HepG2 (cell line): ENCODE measurements at regions not wholly inside any gene's neighbourhood (a gene's known extent, or its start where the extent isn't known, plus 50 kb on each side); places are given as distances from the start of the nearest gene placed in this dataset.

Source experiments
- CREB1 ChIP-seq, 2 experiments: fragments of 450-650 bp in 1 of 2; IDR thresholded peaks; 2 replicates each; pipeline ENCODE4 v1.6.1; 2016 to 2017; ENCODE audit warnings: control low read depth in 1 of 2, mild to moderate bottlenecking in 1 of 2, missing compliant biosample characterization in 1 of 2, missing genetic modification characterization in 1 of 2
- ELF1 ChIP-seq: sonication (generic); formaldehyde crosslinking; IDR thresholded peaks from 2 replicates; pipeline ENCODE4 v1.4.0; 2020; ENCODE audit warnings: missing genetic modification reagents
- ERF ChIP-seq: IDR thresholded peaks from 2 replicates; pipeline ENCODE4 v1.6.1; 2018; ENCODE audit warnings: missing biosample characterization, missing genetic modification reagents
- HDAC1 ChIP-seq: sonication (generic); formaldehyde crosslinking; IDR thresholded peaks from 2 replicates; pipeline ENCODE4 v1.5.1; 2020; ENCODE audit warnings: mild to moderate bottlenecking, missing genetic modification reagents
- HMG20A ChIP-seq: IDR thresholded peaks from 2 replicates; pipeline ENCODE4 v1.6.1; 2016; ENCODE audit warnings: borderline replicate concordance
- MEIS1 ChIP-seq: sonication (generic); formaldehyde crosslinking; IDR thresholded peaks from 2 replicates; pipeline ENCODE4 v1.9.0; 2021; ENCODE audit warnings: mild to moderate bottlenecking, missing genetic modification reagents, moderate library complexity, borderline replicate concordance
- NCOR1 ChIP-seq: fragments of 200-600 bp; sonication (generic); IDR thresholded peaks from 2 replicates; pipeline ENCODE4 v1.7.0; 2017; ENCODE audit warnings: antibody characterized with exemption, low read length, borderline replicate concordance
- SAP130 ChIP-seq: IDR thresholded peaks from 2 replicates; pipeline ENCODE4 v1.6.1; 2016; ENCODE audit warnings: low read depth
- ZNF331 ChIP-seq: sonication (generic); formaldehyde crosslinking; IDR thresholded peaks from 2 replicates; pipeline ENCODE4 v1.4.0; 2020; ENCODE audit warnings: missing genetic modification reagents
- ZNF614 ChIP-seq: IDR thresholded peaks from 2 replicates; pipeline ENCODE4 v1.6.1; 2018; ENCODE audit warnings: missing biosample characterization, missing genetic modification reagents, inconsistent platforms, borderline replicate concordance
- TF ChIP-seq, protein P1 (sequence below): sonication (generic); formaldehyde crosslinking; IDR thresholded peaks from 2 replicates; pipeline ENCODE4 v1.5.0; 2020; ENCODE audit warnings: missing genetic modification reagents
- TF ChIP-seq, protein P2 (sequence below): IDR thresholded peaks from 2 replicates; pipeline ENCODE4 v1.6.1; 2016
- TF ChIP-seq, protein P3 (sequence below): sonication (generic); formaldehyde crosslinking; IDR thresholded peaks from 2 replicates; pipeline ENCODE4 v1.8.0; 2022; ENCODE audit warnings: missing genetic modification reagents, mild to moderate bottlenecking, moderate library complexity, borderline replicate concordance
- TF ChIP-seq, protein P4 (sequence below): sonication (generic); formaldehyde crosslinking; IDR thresholded peaks from 2 replicates; pipeline ENCODE4 v1.4.0; 2020; ENCODE audit warnings: missing genetic modification reagents, borderline replicate concordance
- TF ChIP-seq, protein P5 (sequence below): sonication (generic); formaldehyde crosslinking; IDR thresholded peaks from 2 replicates; pipeline ENCODE4 v1.5.1; 2020; ENCODE audit warnings: mild to moderate bottlenecking, missing genetic modification reagents, borderline replicate concordance

DNA sequence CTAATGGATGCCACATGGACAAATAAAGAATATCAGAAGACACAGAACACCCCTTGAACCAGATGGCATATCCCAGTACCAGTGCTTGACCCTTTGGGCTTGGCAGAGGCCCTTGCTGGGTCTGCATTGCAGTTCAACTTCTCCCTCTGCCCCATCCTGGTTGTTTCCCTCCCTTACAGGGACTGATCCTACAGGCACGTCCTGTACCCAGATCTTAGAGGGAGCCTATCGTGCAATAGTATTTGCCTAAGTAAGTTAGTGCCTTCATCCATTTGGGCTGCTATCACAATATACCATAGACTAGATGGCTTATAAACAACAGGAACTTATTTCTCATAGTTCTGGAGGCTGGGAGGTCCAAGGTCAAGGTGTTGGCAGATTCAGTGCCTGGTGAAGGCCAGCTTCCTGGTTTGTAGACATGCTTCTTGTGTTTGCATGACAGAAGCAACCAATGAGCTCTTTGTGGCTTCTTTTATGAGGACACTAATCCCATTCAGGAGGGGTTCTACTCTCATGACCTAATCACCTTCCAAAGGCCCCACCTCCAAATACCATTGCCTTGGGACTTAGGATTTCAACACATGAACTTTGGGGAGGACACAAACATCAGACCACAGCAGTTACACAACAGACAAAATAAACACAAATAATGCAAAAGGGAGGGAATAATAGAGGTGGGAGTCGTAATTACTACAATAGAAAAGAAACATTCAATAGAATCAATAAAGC is 146.5 kb upstream of the MSX1 start (continued):
- TF ChIP-seq ERF (CRISPR knock-in tag), result 0 out of 2 replicates have a peak, but pooled peaks have one; percentile 36
- TF ChIP-seq SAP130, result peak; percentile 44
- 0 out of 2 replicates have a peak, but pooled peaks have one; percentile 16 for TF ChIP-seq HDAC1 (CRISPR knock-in tag)
- no peak for TF ChIP-seq CREB1 (IDR thresholded peaks at IDR 0.05)
- peak; percentile 65; the same call in 1 of the 2 replicates for TF ChIP-seq CREB1 (CRISPR knock-in tag; IDR thresholded peaks at IDR 0.05)
- TF ChIP-seq, protein P1, sequence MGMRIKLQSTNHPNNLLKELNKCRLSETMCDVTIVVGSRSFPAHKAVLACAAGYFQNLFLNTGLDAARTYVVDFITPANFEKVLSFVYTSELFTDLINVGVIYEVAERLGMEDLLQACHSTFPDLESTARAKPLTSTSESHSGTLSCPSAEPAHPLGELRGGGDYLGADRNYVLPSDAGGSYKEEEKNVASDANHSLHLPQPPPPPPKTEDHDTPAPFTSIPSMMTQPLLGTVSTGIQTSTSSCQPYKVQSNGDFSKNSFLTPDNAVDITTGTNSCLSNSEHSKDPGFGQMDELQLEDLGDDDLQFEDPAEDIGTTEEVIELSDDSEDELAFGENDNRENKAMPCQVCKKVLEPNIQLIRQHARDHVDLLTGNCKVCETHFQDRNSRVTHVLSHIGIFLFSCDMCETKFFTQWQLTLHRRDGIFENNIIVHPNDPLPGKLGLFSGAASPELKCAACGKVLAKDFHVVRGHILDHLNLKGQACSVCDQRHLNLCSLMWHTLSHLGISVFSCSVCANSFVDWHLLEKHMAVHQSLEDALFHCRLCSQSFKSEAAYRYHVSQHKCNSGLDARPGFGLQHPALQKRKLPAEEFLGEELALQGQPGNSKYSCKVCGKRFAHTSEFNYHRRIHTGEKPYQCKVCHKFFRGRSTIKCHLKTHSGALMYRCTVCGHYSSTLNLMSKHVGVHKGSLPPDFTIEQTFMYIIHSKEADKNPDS (CRISPR knock-in tag), result peak; percentile 29; the same call in 1 of the 2 replicates
- peak; percentile 35; the same call in 1 of the 2 replicates for TF ChIP-seq HMG20A (CRISPR knock-in tag)
- 0 out of 2 replicates have a peak, but pooled peaks have one; percentile 20 for TF ChIP-seq ZNF614 (CRISPR knock-in tag)
- peak; percentile 77 for TF ChIP-seq ZNF331 (CRISPR knock-in tag)
- TF ChIP-seq, protein P2, sequence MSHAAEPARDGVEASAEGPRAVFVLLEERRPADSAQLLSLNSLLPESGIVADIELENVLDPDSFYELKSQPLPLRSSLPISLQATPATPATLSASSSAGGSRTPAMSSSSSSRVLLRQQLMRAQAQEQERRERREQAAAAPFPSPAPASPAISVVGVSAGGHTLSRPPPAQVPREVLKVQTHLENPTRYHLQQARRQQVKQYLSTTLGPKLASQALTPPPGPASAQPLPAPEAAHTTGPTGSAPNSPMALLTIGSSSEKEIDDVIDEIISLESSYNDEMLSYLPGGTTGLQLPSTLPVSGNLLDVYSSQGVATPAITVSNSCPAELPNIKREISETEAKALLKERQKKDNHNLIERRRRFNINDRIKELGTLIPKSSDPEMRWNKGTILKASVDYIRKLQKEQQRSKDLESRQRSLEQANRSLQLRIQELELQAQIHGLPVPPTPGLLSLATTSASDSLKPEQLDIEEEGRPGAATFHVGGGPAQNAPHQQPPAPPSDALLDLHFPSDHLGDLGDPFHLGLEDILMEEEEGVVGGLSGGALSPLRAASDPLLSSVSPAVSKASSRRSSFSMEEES (CRISPR knock-in tag), result peak; percentile 72; the same call in 1 of the 2 replicates
- TF ChIP-seq, protein P3, sequence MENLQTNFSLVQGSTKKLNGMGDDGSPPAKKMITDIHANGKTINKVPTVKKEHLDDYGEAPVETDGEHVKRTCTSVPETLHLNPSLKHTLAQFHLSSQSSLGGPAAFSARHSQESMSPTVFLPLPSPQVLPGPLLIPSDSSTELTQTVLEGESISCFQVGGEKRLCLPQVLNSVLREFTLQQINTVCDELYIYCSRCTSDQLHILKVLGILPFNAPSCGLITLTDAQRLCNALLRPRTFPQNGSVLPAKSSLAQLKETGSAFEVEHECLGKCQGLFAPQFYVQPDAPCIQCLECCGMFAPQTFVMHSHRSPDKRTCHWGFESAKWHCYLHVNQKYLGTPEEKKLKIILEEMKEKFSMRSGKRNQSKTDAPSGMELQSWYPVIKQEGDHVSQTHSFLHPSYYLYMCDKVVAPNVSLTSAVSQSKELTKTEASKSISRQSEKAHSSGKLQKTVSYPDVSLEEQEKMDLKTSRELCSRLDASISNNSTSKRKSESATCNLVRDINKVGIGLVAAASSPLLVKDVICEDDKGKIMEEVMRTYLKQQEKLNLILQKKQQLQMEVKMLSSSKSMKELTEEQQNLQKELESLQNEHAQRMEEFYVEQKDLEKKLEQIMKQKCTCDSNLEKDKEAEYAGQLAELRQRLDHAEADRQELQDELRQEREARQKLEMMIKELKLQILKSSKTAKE (CRISPR knock-in tag), result 0 out of 2 replicates have a peak, but pooled peaks have one; percentile 36
- TF ChIP-seq, protein P4, sequence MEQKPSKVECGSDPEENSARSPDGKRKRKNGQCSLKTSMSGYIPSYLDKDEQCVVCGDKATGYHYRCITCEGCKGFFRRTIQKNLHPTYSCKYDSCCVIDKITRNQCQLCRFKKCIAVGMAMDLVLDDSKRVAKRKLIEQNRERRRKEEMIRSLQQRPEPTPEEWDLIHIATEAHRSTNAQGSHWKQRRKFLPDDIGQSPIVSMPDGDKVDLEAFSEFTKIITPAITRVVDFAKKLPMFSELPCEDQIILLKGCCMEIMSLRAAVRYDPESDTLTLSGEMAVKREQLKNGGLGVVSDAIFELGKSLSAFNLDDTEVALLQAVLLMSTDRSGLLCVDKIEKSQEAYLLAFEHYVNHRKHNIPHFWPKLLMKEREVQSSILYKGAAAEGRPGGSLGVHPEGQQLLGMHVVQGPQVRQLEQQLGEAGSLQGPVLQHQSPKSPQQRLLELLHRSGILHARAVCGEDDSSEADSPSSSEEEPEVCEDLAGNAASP (CRISPR knock-in tag), result peak; percentile 94
- peak; percentile 85 for TF ChIP-seq NCOR1
- TF ChIP-seq, protein P5, sequence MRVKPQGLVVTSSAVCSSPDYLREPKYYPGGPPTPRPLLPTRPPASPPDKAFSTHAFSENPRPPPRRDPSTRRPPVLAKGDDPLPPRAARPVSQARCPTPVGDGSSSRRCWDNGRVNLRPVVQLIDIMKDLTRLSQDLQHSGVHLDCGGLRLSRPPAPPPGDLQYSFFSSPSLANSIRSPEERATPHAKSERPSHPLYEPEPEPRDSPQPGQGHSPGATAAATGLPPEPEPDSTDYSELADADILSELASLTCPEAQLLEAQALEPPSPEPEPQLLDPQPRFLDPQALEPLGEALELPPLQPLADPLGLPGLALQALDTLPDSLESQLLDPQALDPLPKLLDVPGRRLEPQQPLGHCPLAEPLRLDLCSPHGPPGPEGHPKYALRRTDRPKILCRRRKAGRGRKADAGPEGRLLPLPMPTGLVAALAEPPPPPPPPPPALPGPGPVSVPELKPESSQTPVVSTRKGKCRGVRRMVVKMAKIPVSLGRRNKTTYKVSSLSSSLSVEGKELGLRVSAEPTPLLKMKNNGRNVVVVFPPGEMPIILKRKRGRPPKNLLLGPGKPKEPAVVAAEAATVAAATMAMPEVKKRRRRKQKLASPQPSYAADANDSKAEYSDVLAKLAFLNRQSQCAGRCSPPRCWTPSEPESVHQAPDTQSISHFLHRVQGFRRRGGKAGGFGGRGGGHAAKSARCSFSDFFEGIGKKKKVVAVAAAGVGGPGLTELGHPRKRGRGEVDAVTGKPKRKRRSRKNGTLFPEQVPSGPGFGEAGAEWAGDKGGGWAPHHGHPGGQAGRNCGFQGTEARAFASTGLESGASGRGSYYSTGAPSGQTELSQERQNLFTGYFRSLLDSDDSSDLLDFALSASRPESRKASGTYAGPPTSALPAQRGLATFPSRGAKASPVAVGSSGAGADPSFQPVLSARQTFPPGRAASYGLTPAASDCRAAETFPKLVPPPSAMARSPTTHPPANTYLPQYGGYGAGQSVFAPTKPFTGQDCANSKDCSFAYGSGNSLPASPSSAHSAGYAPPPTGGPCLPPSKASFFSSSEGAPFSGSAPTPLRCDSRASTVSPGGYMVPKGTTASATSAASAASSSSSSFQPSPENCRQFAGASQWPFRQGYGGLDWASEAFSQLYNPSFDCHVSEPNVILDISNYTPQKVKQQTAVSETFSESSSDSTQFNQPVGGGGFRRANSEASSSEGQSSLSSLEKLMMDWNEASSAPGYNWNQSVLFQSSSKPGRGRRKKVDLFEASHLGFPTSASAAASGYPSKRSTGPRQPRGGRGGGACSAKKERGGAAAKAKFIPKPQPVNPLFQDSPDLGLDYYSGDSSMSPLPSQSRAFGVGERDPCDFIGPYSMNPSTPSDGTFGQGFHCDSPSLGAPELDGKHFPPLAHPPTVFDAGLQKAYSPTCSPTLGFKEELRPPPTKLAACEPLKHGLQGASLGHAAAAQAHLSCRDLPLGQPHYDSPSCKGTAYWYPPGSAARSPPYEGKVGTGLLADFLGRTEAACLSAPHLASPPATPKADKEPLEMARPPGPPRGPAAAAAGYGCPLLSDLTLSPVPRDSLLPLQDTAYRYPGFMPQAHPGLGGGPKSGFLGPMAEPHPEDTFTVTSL (CRISPR knock-in tag), result peak; percentile 35; the same call in 1 of the 2 replicates
- TF ChIP-seq ELF1 (CRISPR knock-in tag), result peak; percentile 74
- TF ChIP-seq MEIS1, result no peak
